ENCODE measurements at regions not wholly inside any gene's neighbourhood (a gene's known extent, or its start where the extent isn't known, plus 50 kb on each side); places are given as distances from the start of the nearest gene placed in this dataset.

- TF ChIP-seq, protein P1, sequence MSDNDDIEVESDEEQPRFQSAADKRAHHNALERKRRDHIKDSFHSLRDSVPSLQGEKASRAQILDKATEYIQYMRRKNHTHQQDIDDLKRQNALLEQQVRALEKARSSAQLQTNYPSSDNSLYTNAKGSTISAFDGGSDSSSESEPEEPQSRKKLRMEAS (IDR thresholded peaks at IDR 0.05; ENCODE audit: low read depth, low read length), result no peak
- DNase-seq (ENCODE audit: low read depth), result no peak
- no peak overlapping the region for H3K4me3 ChIP-seq (ENCODE audit: low read depth, low read length)
Measured at GRCh38 chr6:129778793-129779192, 68.8 kb upstream of the ARHGAP18 start.

GRCh38 chr6:129777371-129777770 lies 67.4 kb upstream of the ARHGAP18 start:
- TF ChIP-seq, protein P1 (IDR thresholded peaks at IDR 0.05; ENCODE audit: low read depth, low read length), result no peak
- no peak for TF ChIP-seq CTCF (IDR thresholded peaks at IDR 0.05; ENCODE audit: low read depth, low read length)
- TF ChIP-seq POLR2A (IDR thresholded peaks at IDR 0.05; ENCODE audit: extremely low read depth, insufficient read length), result no peak
- TF ChIP-seq MYC (IDR thresholded peaks at IDR 0.05; ENCODE audit: low read depth, low read length), result no peak
- H3K4me3 ChIP-seq (ENCODE audit: low read depth, low read length), result no peak overlapping the region
- DNase-seq (ENCODE audit: low read depth), result no peak

GRCh38 chr6:129776542-129777330 lies 66.8 kb upstream of the ARHGAP18 start:
- no peak for TF ChIP-seq MYC (IDR thresholded peaks at IDR 0.05; ENCODE audit: low read depth, low read length)
- TF ChIP-seq POLR2A (IDR thresholded peaks at IDR 0.05; ENCODE audit: extremely low read depth, insufficient read length), result no peak
- TF ChIP-seq CTCF (IDR thresholded peaks at IDR 0.05; ENCODE audit: low read depth, low read length), result no peak
- TF ChIP-seq, protein P1 (IDR thresholded peaks at IDR 0.05; ENCODE audit: low read depth, low read length), result no peak
- no peak for DNase-seq (ENCODE audit: low read depth)

DNA sequence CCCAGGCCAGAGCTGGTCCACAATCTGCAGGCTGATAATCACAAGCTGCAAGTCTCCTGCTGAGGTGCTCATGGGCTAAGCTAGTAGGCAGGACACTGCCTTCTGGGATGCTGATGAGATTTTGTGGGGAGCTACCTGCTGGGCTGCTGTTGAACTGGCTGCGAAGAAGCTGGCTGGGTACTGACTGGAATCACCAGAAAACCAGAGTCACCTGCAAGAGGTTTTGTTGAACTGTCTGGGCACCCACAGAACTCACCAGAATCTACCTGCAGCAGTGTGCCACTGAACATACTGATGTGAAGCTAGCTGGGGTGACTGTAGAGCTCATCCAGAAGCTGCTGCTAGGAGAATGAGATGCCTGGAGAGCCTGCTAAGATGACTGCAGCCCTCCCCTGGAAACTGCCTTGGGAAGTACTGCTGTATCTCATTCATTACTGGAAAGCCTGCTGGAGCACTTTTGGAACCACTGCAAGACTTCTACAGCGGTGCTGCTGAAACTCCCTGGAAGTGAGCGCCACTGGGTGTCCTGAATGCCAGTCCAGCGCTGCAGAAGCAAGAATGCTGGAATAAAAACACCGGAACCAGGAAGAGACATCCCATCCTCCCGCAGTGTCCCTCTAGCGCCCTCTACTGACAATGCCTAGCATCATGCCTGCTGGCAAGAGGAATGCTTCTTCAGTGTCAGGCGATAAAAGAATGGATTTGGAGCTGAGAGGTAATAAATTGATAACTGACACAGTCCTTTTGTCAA lies 64.9 kb upstream of the ARHGAP18 start:
- H3K4me3 ChIP-seq (ENCODE audit: low read depth, low read length), result no peak overlapping the region
- peak; percentile 99 for TF ChIP-seq CTCF (IDR thresholded peaks at IDR 0.05; ENCODE audit: low read depth, low read length)
- no peak for TF ChIP-seq POLR2A (IDR thresholded peaks at IDR 0.05; ENCODE audit: extremely low read depth, insufficient read length)
- TF ChIP-seq, protein P1 (IDR thresholded peaks at IDR 0.05; ENCODE audit: low read depth, low read length), result no peak
- no peak for TF ChIP-seq MYC (IDR thresholded peaks at IDR 0.05; ENCODE audit: low read depth, low read length)
- DNase-seq (ENCODE audit: low read depth), result peak; percentile 81

More at GRCh38 chr6:129776542-129777330, 66.8 kb upstream of the ARHGAP18 start:
- no peak overlapping the region for H3K4me3 ChIP-seq (ENCODE audit: low read depth, low read length)

DNA sequence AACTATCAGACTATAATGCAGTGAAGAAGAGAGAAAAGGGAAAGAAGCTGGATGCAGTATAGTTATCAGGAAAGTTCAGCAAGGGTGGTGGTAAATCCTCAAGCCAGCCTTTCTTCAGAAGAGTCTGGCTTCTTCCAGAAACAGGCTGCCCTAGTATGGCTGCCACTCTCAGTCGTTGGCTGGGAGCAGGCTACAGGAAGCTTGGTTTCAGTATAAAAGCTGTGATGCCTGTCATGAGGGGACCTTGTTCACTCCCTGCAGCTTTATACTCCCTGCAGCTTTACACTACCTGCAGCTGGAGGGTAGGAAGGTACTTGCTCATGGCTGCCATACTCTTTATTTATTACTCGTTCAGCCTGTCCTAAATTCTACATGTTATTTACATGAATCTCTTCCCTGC lies 63.3 kb upstream of the ARHGAP18 start:
- TF ChIP-seq CTCF (IDR thresholded peaks at IDR 0.05; ENCODE audit: low read depth, low read length) (no peak), MYC (IDR thresholded peaks at IDR 0.05; ENCODE audit: low read depth, low read length) (no peak), POLR2A (IDR thresholded peaks at IDR 0.05; ENCODE audit: extremely low read depth, insufficient read length) (no peak)
- TF ChIP-seq, protein P1 (IDR thresholded peaks at IDR 0.05; ENCODE audit: low read depth, low read length), result no peak
- DNase-seq (ENCODE audit: low read depth), result no peak
- H3K4me3 ChIP-seq (ENCODE audit: low read depth, low read length), result no peak overlapping the region

DNA sequence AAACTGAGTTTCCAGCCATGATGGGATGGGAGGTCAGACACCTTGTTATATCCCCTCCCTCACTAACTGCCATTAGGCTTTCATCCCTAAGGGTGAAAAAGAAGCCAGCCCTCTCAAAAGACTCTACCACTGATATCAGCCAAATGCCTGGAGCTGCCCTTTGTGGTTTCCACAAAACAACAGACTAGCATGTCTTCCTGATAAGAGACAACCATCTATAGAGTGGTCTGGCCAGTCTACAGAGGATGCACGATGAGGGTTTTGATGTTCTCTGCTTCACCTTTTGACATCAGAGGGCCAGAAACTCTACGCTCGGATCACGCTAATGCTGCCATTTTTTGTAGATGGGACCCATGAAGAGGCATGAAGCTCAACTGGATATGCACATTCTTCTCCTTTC lies 61.7 kb upstream of the ARHGAP18 start:
- TF ChIP-seq CTCF (IDR thresholded peaks at IDR 0.05; ENCODE audit: low read depth, low read length) (no peak), MYC (IDR thresholded peaks at IDR 0.05; ENCODE audit: low read depth, low read length) (no peak), POLR2A (IDR thresholded peaks at IDR 0.05; ENCODE audit: extremely low read depth, insufficient read length) (no peak)
- TF ChIP-seq, protein P1 (IDR thresholded peaks at IDR 0.05; ENCODE audit: low read depth, low read length), result no peak
- no peak for DNase-seq (ENCODE audit: low read depth)
- H3K4me3 ChIP-seq (ENCODE audit: low read depth, low read length), result no peak overlapping the region
